ENCODE measurements at regions not wholly inside any gene's neighbourhood (a gene's known extent, or its start where the extent isn't known, plus 50 kb on each side); places are given as distances from the start of the nearest gene placed in this dataset.

DNA sequence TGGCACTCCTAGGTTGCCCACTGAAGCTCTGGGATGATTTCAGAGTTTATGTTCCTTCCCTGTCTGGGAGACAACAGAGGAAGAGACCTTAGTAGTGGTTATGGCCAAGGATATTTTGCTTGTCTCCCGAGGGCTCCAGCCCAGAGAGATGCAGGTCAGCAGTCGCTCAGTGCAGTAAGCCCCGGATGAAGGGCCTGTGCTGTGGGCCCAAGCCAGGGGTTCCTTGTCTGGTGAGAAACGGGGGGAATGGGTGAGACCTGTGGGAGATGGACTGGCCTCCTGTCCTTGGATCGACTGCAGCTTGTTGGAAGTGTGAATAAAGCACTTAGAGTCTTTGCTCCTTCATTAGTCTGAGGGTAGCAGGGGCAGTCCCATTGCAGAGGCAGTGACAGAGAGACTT is 260.7 kb upstream of the RIOK2 start:
- Histone ChIP-seq H3K4me3 (no peak overlapping the region), H3K27ac (no peak overlapping the region), H3K9me3 (ENCODE audit: low read depth, low read length) (no peaks in the 10 kb centered on the region), H3K9ac (ENCODE audit: insufficient read length) (no peak overlapping the region), H3K36me3 (ENCODE audit: insufficient read depth, low read length) (no peaks in the 10 kb centered on the region)
- TF ChIP-seq FOXP2 (optimal IDR thresholded peaks at IDR 0.05; ENCODE audit: control extremely low read depth, extremely low read length, insufficient read depth), result no peak
- TF ChIP-seq EZH2 (IDR thresholded peaks at IDR 0.05), result no peak
- TF ChIP-seq POLR2AphosphoS5 (IDR thresholded peaks at IDR 0.05; ENCODE audit: borderline replicate concordance, low read depth, low read length), result no peak
- DNase-seq (ENCODE audit: low read depth, low spot score), result no peak

GRCh38 chr5:97449172-97449571 is 266.1 kb upstream of the RIOK2 start:
- Histone ChIP-seq H3K27ac (no peak overlapping the region), H3K9me3 (ENCODE audit: low read depth, low read length) (no peaks in the 10 kb centered on the region), H3K4me3 (no peak overlapping the region), H3K36me3 (ENCODE audit: insufficient read depth, low read length) (no peaks in the 10 kb centered on the region), H3K9ac (ENCODE audit: insufficient read length) (no peak overlapping the region)
- no peak for TF ChIP-seq POLR2AphosphoS5 (IDR thresholded peaks at IDR 0.05; ENCODE audit: borderline replicate concordance, low read depth, low read length)
- no peak for TF ChIP-seq EZH2 (IDR thresholded peaks at IDR 0.05)
- TF ChIP-seq FOXP2 (optimal IDR thresholded peaks at IDR 0.05; ENCODE audit: control extremely low read depth, extremely low read length, insufficient read depth), result no peak
- DNase-seq (ENCODE audit: low read depth, low spot score), result no peak

- Histone ChIP-seq H3K9me3 (ENCODE audit: low read depth, low read length) (no peaks in the 10 kb centered on the region), H3K36me3 (ENCODE audit: insufficient read depth, low read length) (no peaks in the 10 kb centered on the region), H3K9ac (ENCODE audit: insufficient read length) (no peak overlapping the region), H3K27ac (no peak overlapping the region), H3K4me3 (no peak overlapping the region)
- no peak for DNase-seq (ENCODE audit: low read depth, low spot score)
- TF ChIP-seq EZH2 (IDR thresholded peaks at IDR 0.05) (no peak), POLR2AphosphoS5 (IDR thresholded peaks at IDR 0.05; ENCODE audit: borderline replicate concordance, low read depth, low read length) (no peak), FOXP2 (optimal IDR thresholded peaks at IDR 0.05; ENCODE audit: control extremely low read depth, extremely low read length, insufficient read depth) (no peak)
Measured at GRCh38 chr5:97452646-97453045, 269.6 kb upstream of the RIOK2 start.

DNA sequence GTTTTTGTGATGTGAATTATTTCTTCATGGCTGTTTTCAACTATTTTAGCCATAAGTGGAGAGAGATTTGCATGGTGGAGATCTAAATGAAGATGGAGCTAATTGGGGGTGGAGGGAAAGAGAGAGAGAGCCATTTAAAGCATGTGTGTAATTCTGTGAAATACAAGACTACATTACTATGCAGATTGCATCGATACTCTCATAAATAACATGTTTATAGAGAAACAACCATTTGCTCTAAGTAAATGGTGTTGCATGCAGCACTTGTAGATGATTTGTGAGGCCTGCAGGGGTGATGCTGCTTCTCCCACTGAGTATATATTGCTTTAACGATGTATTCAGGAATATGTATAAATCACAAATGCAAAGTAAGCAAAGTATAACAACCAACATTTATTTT is 270.2 kb upstream of the RIOK2 start:
- no peak overlapping the region for H3K4me3 ChIP-seq
- TF ChIP-seq FOXP2 (optimal IDR thresholded peaks at IDR 0.05; ENCODE audit: control extremely low read depth, extremely low read length, insufficient read depth), result no peak
- no peak for TF ChIP-seq POLR2AphosphoS5 (IDR thresholded peaks at IDR 0.05; ENCODE audit: borderline replicate concordance, low read depth, low read length)
- no peak for TF ChIP-seq EZH2 (IDR thresholded peaks at IDR 0.05)
- H3K9me3 ChIP-seq (ENCODE audit: low read depth, low read length), result no peaks in the 10 kb centered on the region
- no peaks in the 10 kb centered on the region for H3K36me3 ChIP-seq (ENCODE audit: insufficient read depth, low read length)
- no peak overlapping the region for H3K9ac ChIP-seq (ENCODE audit: insufficient read length)
- no peak overlapping the region for H3K27ac ChIP-seq
- DNase-seq (ENCODE audit: low read depth, low spot score), result no peak

- Histone ChIP-seq H3K36me3 (ENCODE audit: insufficient read depth, low read length) (no peaks in the 10 kb centered on the region), H3K9me3 (ENCODE audit: low read depth, low read length) (no peaks in the 10 kb centered on the region), H3K4me3 (no peak overlapping the region), H3K9ac (ENCODE audit: insufficient read length) (no peak overlapping the region), H3K27ac (no peak overlapping the region)
- DNase-seq (ENCODE audit: low read depth, low spot score), result no peak
- TF ChIP-seq POLR2AphosphoS5 (IDR thresholded peaks at IDR 0.05; ENCODE audit: borderline replicate concordance, low read depth, low read length) (no peak), EZH2 (IDR thresholded peaks at IDR 0.05) (no peak), FOXP2 (optimal IDR thresholded peaks at IDR 0.05; ENCODE audit: control extremely low read depth, extremely low read length, insufficient read depth) (no peak)
Measured at GRCh38 chr5:97454015-97454414, 271.0 kb upstream of the RIOK2 start.

- no peak for DNase-seq (ENCODE audit: low read depth, low spot score)
- Histone ChIP-seq H3K9ac (ENCODE audit: insufficient read length) (no peak overlapping the region), H3K36me3 (ENCODE audit: insufficient read depth, low read length) (no peaks in the 10 kb centered on the region), H3K4me3 (no peak overlapping the region), H3K27ac (no peak overlapping the region), H3K9me3 (ENCODE audit: low read depth, low read length) (no peaks in the 10 kb centered on the region)
- TF ChIP-seq EZH2 (IDR thresholded peaks at IDR 0.05), result no peak
- no peak for TF ChIP-seq FOXP2 (optimal IDR thresholded peaks at IDR 0.05; ENCODE audit: control extremely low read depth, extremely low read length, insufficient read depth)
- TF ChIP-seq POLR2AphosphoS5 (IDR thresholded peaks at IDR 0.05; ENCODE audit: borderline replicate concordance, low read depth, low read length), result no peak
Measured at GRCh38 chr5:97455996-97456395, 272.9 kb upstream of the RIOK2 start.

DNA sequence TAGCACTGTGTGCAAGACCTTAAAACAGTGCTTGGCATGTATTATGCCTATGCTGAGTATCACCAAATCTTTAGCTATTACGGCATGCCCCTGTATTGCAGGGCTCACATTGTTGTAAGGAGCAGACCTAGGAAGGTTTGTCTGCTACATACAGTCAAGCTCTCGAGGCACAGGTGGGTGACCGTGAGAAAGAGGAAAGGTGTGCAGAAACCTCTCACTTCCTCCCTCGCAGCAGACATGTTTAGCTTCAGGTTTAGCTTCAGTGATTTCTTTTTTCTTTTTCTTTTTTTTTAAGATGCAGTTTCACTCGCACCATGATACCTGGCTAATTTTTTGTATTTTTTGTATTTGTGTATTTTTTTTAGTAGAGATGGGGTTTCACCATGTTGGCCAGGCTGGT is 275.8 kb upstream of the RIOK2 start:
- Histone ChIP-seq H3K9me3 (ENCODE audit: low read depth, low read length) (no peaks in the 10 kb centered on the region), H3K4me3 (no peak overlapping the region), H3K27ac (no peak overlapping the region), H3K36me3 (ENCODE audit: insufficient read depth, low read length) (no peaks in the 10 kb centered on the region), H3K9ac (ENCODE audit: insufficient read length) (no peak overlapping the region)
- DNase-seq (ENCODE audit: low read depth, low spot score), result no peak
- TF ChIP-seq EZH2 (IDR thresholded peaks at IDR 0.05) (no peak), FOXP2 (optimal IDR thresholded peaks at IDR 0.05; ENCODE audit: control extremely low read depth, extremely low read length, insufficient read depth) (no peak), POLR2AphosphoS5 (IDR thresholded peaks at IDR 0.05; ENCODE audit: borderline replicate concordance, low read depth, low read length) (no peak)

GRCh38 chr5:97471951-97472350 is 288.9 kb upstream of the RIOK2 start:
- TF ChIP-seq POLR2AphosphoS5 (IDR thresholded peaks at IDR 0.05; ENCODE audit: borderline replicate concordance, low read depth, low read length) (no peak), FOXP2 (optimal IDR thresholded peaks at IDR 0.05; ENCODE audit: control extremely low read depth, extremely low read length, insufficient read depth) (no peak), EZH2 (IDR thresholded peaks at IDR 0.05) (no peak)
- DNase-seq (ENCODE audit: low read depth, low spot score), result no peak

DNA sequence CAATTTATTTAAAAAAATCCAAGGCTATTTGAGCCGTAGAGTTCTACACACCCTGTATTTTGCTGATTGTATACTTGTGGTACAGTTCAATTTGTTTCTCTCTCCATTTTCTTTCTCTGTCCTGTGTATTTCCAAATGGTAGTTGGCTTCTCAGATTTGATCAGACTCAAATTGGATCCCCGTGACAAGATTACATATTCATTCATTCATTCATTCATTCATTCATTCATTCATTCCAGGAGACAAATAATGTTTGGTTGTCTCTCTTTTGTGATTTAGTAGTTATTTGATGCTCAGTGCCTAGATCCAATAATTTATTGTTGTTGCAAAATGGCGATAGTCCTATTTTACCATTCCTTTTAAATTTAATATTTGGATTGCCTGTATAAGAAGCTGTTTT is 292.8 kb upstream of the RIOK2 start:
- Histone ChIP-seq H3K4me3 (no peak overlapping the region), H3K9me3 (ENCODE audit: low read depth, low read length) (no peaks in the 10 kb centered on the region), H3K36me3 (ENCODE audit: insufficient read depth, low read length) (no peaks in the 10 kb centered on the region), H3K9ac (ENCODE audit: insufficient read length) (no peak overlapping the region), H3K27ac (no peak overlapping the region)
- TF ChIP-seq POLR2AphosphoS5 (IDR thresholded peaks at IDR 0.05; ENCODE audit: borderline replicate concordance, low read depth, low read length) (no peak), FOXP2 (optimal IDR thresholded peaks at IDR 0.05; ENCODE audit: control extremely low read depth, extremely low read length, insufficient read depth) (no peak), EZH2 (IDR thresholded peaks at IDR 0.05) (no peak)
- DNase-seq (ENCODE audit: low read depth, low spot score), result no peak

More at GRCh38 chr5:97471951-97472350, 288.9 kb upstream of the RIOK2 start:
- Histone ChIP-seq H3K9ac (ENCODE audit: insufficient read length) (no peak overlapping the region), H3K36me3 (ENCODE audit: insufficient read depth, low read length) (no peaks in the 10 kb centered on the region), H3K9me3 (ENCODE audit: low read depth, low read length) (no peaks in the 10 kb centered on the region), H3K27ac (no peak overlapping the region), H3K4me3 (no peak overlapping the region)

All from SK-N-MC (cell line).